Subcutaneous abdominal adipose tissue (tissue), 5 donors: ENCODE measurements at regions not wholly inside any gene's neighbourhood (a gene's known extent, or its start where the extent isn't known, plus 50 kb on each side); places are given as distances from the start of the nearest gene placed in this dataset.

ENCODE experiments used
- H3K27ac ChIP-seq: one replicate; pipeline ENCODE4 v1.7.0; 2013; ENCODE audit warnings: low read depth, mild to moderate bottlenecking, inconsistent platforms, low read length, moderate library complexity
- H3K27me3 ChIP-seq, 5 donors: one replicate each; pipeline ENCODE4 v1.7.0; 2013; ENCODE audit warnings: low read length in 5 of 5, inconsistent platforms in 1 of 5; ENCODE audit not compliant: control insufficient read depth in 5 of 5, insufficient read depth in 4 of 5
- H3K36me3 ChIP-seq, 5 donors: one replicate each; pipeline ENCODE4 v1.7.0; 2013; ENCODE audit warnings: low read length in 5 of 5; ENCODE audit not compliant: control insufficient read depth in 5 of 5, insufficient read depth in 5 of 5
- H3K4me1 ChIP-seq, 5 donors: one replicate each; pipeline ENCODE4 v1.7.0; 2013; ENCODE audit warnings: low read length in 5 of 5, mild to moderate bottlenecking in 3 of 5, moderate library complexity in 1 of 5; ENCODE audit not compliant: control insufficient read depth in 5 of 5, insufficient read depth in 5 of 5
- H3K4me3 ChIP-seq, 5 donors: one replicate each; pipeline ENCODE4 v1.7.0; 2013; ENCODE audit warnings: low read length in 5 of 5, low read depth in 1 of 5
- H3K9ac ChIP-seq, 5 donors: one replicate each; pipeline ENCODE4 v1.7.0; 2013; ENCODE audit warnings: low read length in 5 of 5, mild to moderate bottlenecking in 4 of 5, moderate library complexity in 3 of 5
- H3K9me3 ChIP-seq, 5 donors: one replicate each; pipeline ENCODE4 v1.7.0; 2013; ENCODE audit warnings: low read length in 5 of 5; ENCODE audit not compliant: control insufficient read depth in 5 of 5
- donor health status: healthy.
- donor health status: healthy.
- donor health status: healthy.
- donor health status: healthy.
- donor health status: healthy.

GRCh38 chr4:123986268-123986798 is 589.7 kb downstream of the SPRY1 start:
- H3K36me3 ChIP-seq, result no peaks in the 10 kb centered on the region
- H3K9me3 ChIP-seq, result peaks cover 0 to 8% (median 5%) of the 10 kb centered on the region in 5 donors
- no peak overlapping the region for H3K4me3 ChIP-seq
- H3K27me3 ChIP-seq, result no peaks in the 10 kb centered on the region
- no peak overlapping the region for H3K9ac ChIP-seq
- H3K27ac ChIP-seq, result no peak overlapping the region
- H3K4me1 ChIP-seq, result peaks cover 0 to 23% (median 0%) of the 10 kb centered on the region in 5 donors

- Histone ChIP-seq H3K36me3 (no peaks in the 10 kb centered on the region), H3K9ac (no peak overlapping the region), H3K9me3 (peaks cover 0 to 14% (median 11%) of the 10 kb centered on the region in 5 donors), H3K27me3 (no peaks in the 10 kb centered on the region), H3K4me3 (no peak overlapping the region), H3K27ac (no peak overlapping the region), H3K4me1 (peaks cover 0 to 23% (median 0%) of the 10 kb centered on the region in 5 donors)
Observed at GRCh38 chr4:123987408-123987807, 590.8 kb downstream of the SPRY1 start.

- Histone ChIP-seq H3K36me3 (no peaks in the 10 kb centered on the region), H3K9me3 (peaks cover 0 to 12% (median 7%) of the 10 kb centered on the region in 5 donors), H3K4me3 (no peak overlapping the region), H3K27me3 (no peaks in the 10 kb centered on the region), H3K9ac (no peak overlapping the region), H3K27ac (no peak overlapping the region), H3K4me1 (peaks cover 0 to 23% (median 0%) of the 10 kb centered on the region in 5 donors)
Observed at GRCh38 chr4:123990310-123990870, 593.8 kb downstream of the SPRY1 start.

GRCh38 chr4:123994917-123995316 is 598.3 kb downstream of the SPRY1 start:
- no peaks in the 10 kb centered on the region for H3K4me1 ChIP-seq
- no peaks in the 10 kb centered on the region for H3K27me3 ChIP-seq
- H3K27ac ChIP-seq, result no peak overlapping the region
- H3K36me3 ChIP-seq, result no peaks in the 10 kb centered on the region
- H3K9me3 ChIP-seq, result peaks cover 0 to 12% (median 7%) of the 10 kb centered on the region in 5 donors
- no peak overlapping the region for H3K9ac ChIP-seq
- no peak overlapping the region for H3K4me3 ChIP-seq

GRCh38 chr4:123995936-123996335 is 599.3 kb downstream of the SPRY1 start:
- Histone ChIP-seq H3K27me3 (no peaks in the 10 kb centered on the region), H3K9ac (no peak overlapping the region), H3K27ac (no peak overlapping the region), H3K4me1 (no peaks in the 10 kb centered on the region), H3K36me3 (no peaks in the 10 kb centered on the region), H3K9me3 (peaks cover 0 to 12% (median 7%) of the 10 kb centered on the region in 5 donors), H3K4me3 (no peak overlapping the region)

GRCh38 chr4:123996718-123997510 is 600.3 kb downstream of the SPRY1 start:
- Histone ChIP-seq H3K4me3 (no peak overlapping the region), H3K27ac (no peak overlapping the region), H3K27me3 (no peaks in the 10 kb centered on the region), H3K9me3 (peaks cover 0 to 8% (median 7%) of the 10 kb centered on the region in 5 donors), H3K4me1 (no peaks in the 10 kb centered on the region), H3K36me3 (no peaks in the 10 kb centered on the region), H3K9ac (no peak overlapping the region)

GRCh38 chr4:123997776-123998449 is 601.3 kb downstream of the SPRY1 start:
- no peaks in the 10 kb centered on the region for H3K36me3 ChIP-seq
- no peaks in the 10 kb centered on the region for H3K4me1 ChIP-seq
- H3K27ac ChIP-seq, result no peak overlapping the region
- no peaks in the 10 kb centered on the region for H3K9me3 ChIP-seq
- no peak overlapping the region for H3K4me3 ChIP-seq
- no peaks in the 10 kb centered on the region for H3K27me3 ChIP-seq
- no peak overlapping the region for H3K9ac ChIP-seq

- Histone ChIP-seq H3K9me3 (no peaks in the 10 kb centered on the region), H3K4me3 (no peak overlapping the region), H3K9ac (no peak overlapping the region), H3K27ac (no peak overlapping the region), H3K4me1 (no peaks in the 10 kb centered on the region), H3K27me3 (no peaks in the 10 kb centered on the region), H3K36me3 (no peaks in the 10 kb centered on the region)
Observed at GRCh38 chr4:124000233-124000632, 603.6 kb downstream of the SPRY1 start.

GRCh38 chr4:124015766-124016165 is 619.2 kb downstream of the SPRY1 start:
- H3K36me3 ChIP-seq, result no peaks in the 10 kb centered on the region
- H3K27me3 ChIP-seq, result no peaks in the 10 kb centered on the region
- H3K27ac ChIP-seq, result no peak overlapping the region
- H3K4me1 ChIP-seq, result peaks cover 0 to 16% (median 9%) of the 10 kb centered on the region in 5 donors
- no peak overlapping the region for H3K9ac ChIP-seq
- no peaks in the 10 kb centered on the region for H3K9me3 ChIP-seq
- H3K4me3 ChIP-seq, result no peak overlapping the region
